ENCODE measurements at regions not wholly inside any gene's neighbourhood (a gene's known extent, or its start where the extent isn't known, plus 50 kb on each side); places are given as distances from the start of the nearest gene placed in this dataset.
A peak's percentile ranks its signal among the peaks of the same experiment; 100 is the strongest.

DNA sequence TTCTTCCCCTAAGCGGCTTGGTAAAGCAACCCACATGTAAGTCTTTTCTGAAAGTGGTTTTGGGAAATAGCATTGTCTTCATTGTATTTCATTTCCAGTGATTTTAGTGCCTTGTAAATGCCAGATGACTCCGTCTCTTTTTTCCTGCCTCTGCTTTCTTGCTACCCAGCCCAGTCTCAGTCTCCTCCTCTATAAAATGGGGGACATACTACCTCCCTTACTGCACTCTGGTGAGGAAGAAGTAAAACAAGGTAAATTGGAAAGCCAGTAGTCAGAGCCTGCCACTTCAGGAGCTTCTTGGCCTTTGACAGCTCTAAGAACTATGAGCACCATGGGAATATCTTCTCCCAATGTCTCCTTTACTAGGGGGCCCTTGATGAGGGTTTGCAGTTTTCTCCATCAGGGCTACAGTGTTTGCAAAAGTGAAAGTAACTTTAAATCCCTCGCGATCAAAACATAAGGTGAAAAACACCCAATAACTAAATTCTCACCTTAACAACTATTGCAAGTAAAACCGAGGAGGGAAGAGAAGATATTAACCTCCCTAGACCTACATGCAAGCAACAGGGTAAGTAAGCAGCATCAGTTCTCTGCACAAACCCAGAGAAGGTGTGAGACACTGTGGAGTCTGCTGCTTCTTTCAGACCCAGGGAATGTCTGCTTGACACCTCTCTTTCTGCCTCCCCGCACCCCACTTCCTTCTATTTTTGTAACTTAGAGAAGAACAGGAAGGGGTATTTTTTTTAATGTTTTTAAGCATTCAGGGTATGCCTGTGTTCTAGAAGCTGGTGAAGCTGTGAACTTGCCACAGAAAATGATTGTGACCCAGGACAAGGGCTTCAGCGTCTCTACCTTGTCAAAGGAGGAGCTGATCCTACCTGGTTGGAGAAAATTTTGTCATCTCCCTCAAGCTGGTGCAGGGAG, 159.1 kb upstream of the EOMES start:
- Histone ChIP-seq H3K4me3 (peak overlapping the region; percentile 33), H3K27me3 (replicated peaks; ENCODE audit: insufficient read depth) (no peaks in the 10 kb centered on the region), H3K4me1 (ENCODE audit: control insufficient read depth in 1 of 2, low read depth in 2 of 2) (no peaks in the 10 kb centered on the region), H3K27ac (no peak overlapping the region), H3K36me3 (no peaks in the 10 kb centered on the region), H3K9me3 (no peaks in the 10 kb centered on the region)
- ATAC-seq (ENCODE audit: insufficient number of reproducible peaks, low FRiP score, low read depth) (no peak), DNase-seq (ENCODE audit: low spot score) (no peak)
- TF ChIP-seq CTCF (IDR thresholded peaks at IDR 0.05) = no peak

DNA sequence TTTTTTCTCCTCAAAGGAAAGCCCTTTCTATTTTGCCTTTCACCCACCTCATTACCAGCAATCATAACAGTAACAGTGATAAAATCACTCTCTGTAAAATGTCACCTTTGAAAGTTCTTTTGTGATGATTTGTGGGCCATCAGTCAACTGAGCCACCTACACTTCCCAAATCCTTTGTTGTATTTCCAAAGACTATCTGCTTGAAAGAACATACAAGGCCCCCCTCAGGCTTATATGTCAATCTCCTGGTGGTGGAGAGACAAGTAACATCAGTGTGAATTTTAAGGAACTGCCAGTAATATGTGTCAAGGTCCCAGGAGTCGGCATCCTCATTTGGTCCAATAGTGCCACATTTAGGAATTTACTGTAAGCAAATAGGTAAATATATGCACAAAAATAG, 161.1 kb upstream of the EOMES start:
- TF ChIP-seq CTCF (IDR thresholded peaks at IDR 0.05) = no peak
- DNase-seq (ENCODE audit: low spot score) = no peak
- Histone ChIP-seq H3K9me3 (no peaks in the 10 kb centered on the region), H3K27me3 (replicated peaks; ENCODE audit: insufficient read depth) (no peaks in the 10 kb centered on the region), H3K27ac (no peak overlapping the region), H3K4me3 (no peak overlapping the region), H3K36me3 (no peaks in the 10 kb centered on the region), H3K4me1 (ENCODE audit: control insufficient read depth in 1 of 2, low read depth in 2 of 2) (no peaks in the 10 kb centered on the region)
- ATAC-seq (ENCODE audit: insufficient number of reproducible peaks, low FRiP score, low read depth) = no peak

DNA sequence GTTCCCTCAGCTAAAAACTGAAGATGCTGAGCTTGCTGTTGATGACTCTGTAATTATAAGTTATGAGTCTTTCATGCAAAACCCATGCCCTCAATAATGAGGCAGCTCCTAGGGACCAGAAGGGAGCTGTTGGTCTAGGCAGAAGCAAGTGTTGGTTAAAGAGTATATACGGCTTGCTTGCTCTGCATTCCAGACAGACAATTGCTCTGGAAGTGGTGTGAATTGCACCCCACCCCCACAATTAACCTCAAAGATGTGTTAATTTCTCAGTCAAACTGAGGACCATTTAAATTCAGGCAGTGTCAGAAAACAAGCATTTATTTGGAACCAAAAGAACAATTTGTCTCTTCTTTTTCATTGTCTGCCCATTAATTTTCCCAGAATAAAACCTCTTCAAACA, 163.5 kb upstream of the EOMES start:
- Histone ChIP-seq H3K9me3 (no peaks in the 10 kb centered on the region), H3K27ac (no peak overlapping the region), H3K4me1 (ENCODE audit: control insufficient read depth in 1 of 2, low read depth in 2 of 2) (no peaks in the 10 kb centered on the region), H3K4me3 (no peak overlapping the region), H3K36me3 (no peaks in the 10 kb centered on the region), H3K27me3 (replicated peaks; ENCODE audit: insufficient read depth) (no peaks in the 10 kb centered on the region)
- no peak for DNase-seq (ENCODE audit: low spot score)
- TF ChIP-seq CTCF (IDR thresholded peaks at IDR 0.05) = no peak
- no peak for ATAC-seq (ENCODE audit: insufficient number of reproducible peaks, low FRiP score, low read depth)

DNA sequence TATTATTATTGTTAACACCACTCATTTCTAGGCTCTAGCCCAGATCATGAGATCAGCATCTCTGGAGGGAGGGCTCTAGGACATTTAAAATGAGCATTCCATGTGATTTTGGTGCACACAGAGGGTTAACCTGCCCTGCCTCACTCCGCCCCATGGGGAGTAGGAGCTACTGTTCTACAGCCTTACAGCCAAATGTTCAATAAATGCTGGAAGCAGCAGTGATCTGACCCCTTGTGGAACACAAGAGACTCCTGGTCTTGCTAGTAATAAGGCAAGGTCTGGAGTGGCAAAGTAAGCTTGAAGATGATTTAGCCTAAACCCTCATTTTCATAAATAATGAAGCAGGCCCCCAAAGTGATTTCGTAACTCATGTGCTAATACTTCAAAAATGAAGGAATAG, 166.4 kb upstream of the EOMES start:
- peaks cover 7% of the 10 kb centered on the region for H3K9me3 ChIP-seq
- no peaks in the 10 kb centered on the region for H3K4me1 ChIP-seq (ENCODE audit: control insufficient read depth in 1 of 2, low read depth in 2 of 2)
- ATAC-seq (ENCODE audit: insufficient number of reproducible peaks, low FRiP score, low read depth) (no peak), DNase-seq (ENCODE audit: low spot score) (no peak)
- H3K27ac ChIP-seq = no peak overlapping the region
- no peaks in the 10 kb centered on the region for H3K36me3 ChIP-seq
- no peaks in the 10 kb centered on the region for H3K27me3 ChIP-seq (replicated peaks; ENCODE audit: insufficient read depth)
- no peak overlapping the region for H3K4me3 ChIP-seq
- TF ChIP-seq CTCF (IDR thresholded peaks at IDR 0.05) = no peak

DNA sequence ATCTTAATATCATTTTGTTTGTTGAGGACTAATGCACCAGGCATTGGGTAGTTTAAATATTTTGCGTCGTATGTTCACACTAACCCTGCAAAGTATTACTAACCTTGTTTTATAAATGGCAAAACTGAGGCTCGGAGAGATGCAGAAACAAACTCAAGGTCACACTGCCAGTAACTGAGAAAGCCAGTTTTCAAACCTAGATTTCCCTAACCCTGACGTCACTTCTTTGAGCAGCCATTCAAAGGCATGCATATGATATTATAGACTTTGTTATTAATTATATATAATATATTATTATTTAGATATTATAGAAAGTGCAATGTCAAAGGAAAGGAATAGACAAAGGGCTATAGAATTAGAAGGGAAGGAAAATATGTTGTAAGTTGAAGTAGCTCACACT, 167.6 kb upstream of the EOMES start:
- TF ChIP-seq CTCF (IDR thresholded peaks at IDR 0.05) = no peak
- no peak for ATAC-seq (ENCODE audit: insufficient number of reproducible peaks, low FRiP score, low read depth)
- Histone ChIP-seq H3K27me3 (replicated peaks; ENCODE audit: insufficient read depth) (no peaks in the 10 kb centered on the region), H3K4me3 (no peak overlapping the region), H3K36me3 (no peaks in the 10 kb centered on the region), H3K9me3 (peaks cover 7% of the 10 kb centered on the region), H3K4me1 (ENCODE audit: control insufficient read depth in 1 of 2, low read depth in 2 of 2) (no peaks in the 10 kb centered on the region), H3K27ac (no peak overlapping the region)
- DNase-seq (ENCODE audit: low spot score) = no peak
